ENCODE measurements at regions not wholly inside any gene's neighbourhood (a gene's known extent, or its start where the extent isn't known, plus 50 kb on each side); places are given as distances from the start of the nearest gene placed in this dataset.

DNA sequence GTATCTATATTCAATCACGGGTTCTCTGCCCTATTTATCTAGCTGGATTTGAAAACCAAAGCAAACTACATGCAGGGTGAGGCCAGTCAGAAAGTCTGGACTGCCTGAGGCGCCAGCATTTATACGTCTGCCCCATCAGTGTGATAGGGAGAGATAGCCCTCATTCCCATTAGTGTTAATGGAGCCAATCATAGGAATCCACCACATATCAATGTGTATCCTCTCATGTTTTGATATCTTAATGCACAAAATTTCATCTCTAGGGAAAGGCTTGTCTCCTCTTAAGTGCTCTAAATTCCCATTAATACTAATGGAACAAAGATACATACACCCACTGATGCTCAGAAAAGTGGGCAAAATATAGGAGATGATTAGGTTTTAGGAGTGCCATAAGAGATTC, 376.2 kb downstream of the BTBD3 start:
- no peak for TF ChIP-seq CTCF (IDR thresholded peaks at IDR 0.05)
- no peak for TF ChIP-seq POLR2A (IDR thresholded peaks at IDR 0.05)

Measured in body of pancreas (tissue), 4 donors.